K562 (cell line): ENCODE measurements at regions not wholly inside any gene's neighbourhood (a gene's known extent, or its start where the extent isn't known, plus 50 kb on each side); places are given as distances from the start of the nearest gene placed in this dataset.

Experiments used
- CEBPB ChIP-seq: fragments of 450-650 bp; IDR thresholded peaks from 2 replicates; pipeline ENCODE4 v1.6.1; 2016; ENCODE audit warnings: missing genetic modification characterization, missing compliant biosample characterization
- CTCF ChIP-seq, 3 experiments: IDR thresholded peaks in 2 of 3; conservative IDR thresholded peaks in 1 of 3; 2 replicates each; pipeline ENCODE4 v1.5.1; 2011 to 2012; ENCODE audit warnings: low read length in 3 of 3, mild to moderate bottlenecking in 3 of 3, control low read depth in 2 of 3, improper control_type of control experiment in 1 of 3, inconsistent platforms in 1 of 3, low read depth in 1 of 3, mixed read lengths in 1 of 3, moderate library complexity in 1 of 3; ENCODE audit not compliant: insufficient read depth in 2 of 3
- HDAC6 ChIP-seq: IDR thresholded peaks from 2 replicates; pipeline ENCODE4 v1.6.1; 2012; ENCODE audit warnings: low read depth, mild to moderate bottlenecking, control low read depth, inconsistent platforms, low read length, moderate library complexity
- KAT2B ChIP-seq: IDR thresholded peaks from one replicate; pipeline ENCODE4 v1.6.1; 2012; ENCODE audit warnings: low read depth, mild to moderate bottlenecking, control low read depth, inconsistent platforms, low read length, moderate library complexity
- KHSRP ChIP-seq: fragments of 450-650 bp; IDR thresholded peaks from 2 replicates; pipeline ENCODE4 v1.6.1; 2017
- MAX ChIP-seq: sonication (generic); formaldehyde crosslinking; IDR thresholded peaks from 2 replicates; pipeline ENCODE4 v1.9.0; 2022; ENCODE audit warnings: mild to moderate bottlenecking, missing genetic modification reagents
- MXI1 ChIP-seq: IDR thresholded peaks from 2 replicates; pipeline ENCODE4 v1.6.1; 2011; ENCODE audit warnings: low read depth, mild to moderate bottlenecking, improper control_type of control experiment, low read length
- NR3C1 ChIP-seq: sonication (generic); formaldehyde crosslinking; IDR thresholded peaks from 2 replicates; pipeline ENCODE4 v1.8.1; 2022; ENCODE audit warnings: missing genetic modification reagents
- PHB2 ChIP-seq: fragments of 450-650 bp; IDR thresholded peaks from 2 replicates; pipeline ENCODE4 v1.6.1; 2017; ENCODE audit warnings: low read depth
- POLR2A ChIP-seq: fragments of 450-650 bp; conservative IDR thresholded peaks from 2 replicates; pipeline ENCODE4 v1.6.1; 2016
- RBFOX2 ChIP-seq: fragments of 200-400 bp; formaldehyde crosslinking; IDR thresholded peaks from 2 replicates; pipeline ENCODE4 v1.6.1; 2017; ENCODE audit warnings: low read depth, mild to moderate bottlenecking, low read length, moderate library complexity
- SETDB1 ChIP-seq: IDR thresholded peaks from one replicate; pipeline ENCODE4 v1.6.1; 2012; ENCODE audit warnings: low read length, control low read depth, inconsistent platforms

GRCh38 chr7:142669074-142669654, 80.1 kb upstream of the PRSS1 start:
- TF ChIP-seq HDAC6 (no peak), CEBPB (no peak), POLR2A (no peak), SETDB1 (no peak), RBFOX2 (no peak), KAT2B (no peak), NR3C1 (CRISPR knock-in tag) (no peak), MXI1 (no peak), CTCF (IDR thresholded peaks at IDR 0.05 in 2 of 3, conservative IDR thresholded peaks at IDR 0.05 in 1 of 3; ENCODE audit: insufficient read depth in 2 of 3, low read depth in 1 of 3, low read length in 3 of 3) (peak; percentile 34 to 60 (median 54); a peak in 4 of 6 replicates), KHSRP (no peak), PHB2 (no peak), MAX (CRISPR knock-in tag) (no peak)
